Common myeloid progenitor, CD34-positive (primary cell): ENCODE measurements at regions not wholly inside any gene's neighbourhood (a gene's known extent, or its start where the extent isn't known, plus 50 kb on each side); places are given as distances from the start of the nearest gene placed in this dataset.
"Not testable (repeated sequence)": the region's sequence is repeated elsewhere in the genome, so short reads cannot be mapped to it uniquely, and the experiment has no call there.

Source experiments
- CTCF ChIA-PET: fragments of 350-600 bp; sonication (Branson Sonifier 250); formaldehyde crosslinking; loops from one replicate; lab custom pipeline; 2021; ENCODE audit warnings: antibody characterized with exemption; lab: Charles Lee
- POLR2A ChIA-PET: fragments of 350-600 bp; sonication (Branson Sonifier 250); formaldehyde crosslinking; loops from one replicate; lab custom pipeline; 2021; ENCODE audit warnings: antibody characterized with exemption; lab: Charles Lee
- DNase-seq, 3 donors: peaks; one replicate each; pipeline versions ENCODE4 v3.0.0 to v3.0.0-alpha.2; 2013
- H3K27ac ChIP-seq, 2 experiments: 1 replicate in 1 of 2; 2 replicates in 1 of 2; pipeline ENCODE4 v1.7.0; 2013; ENCODE audit warnings: inconsistent platforms in 2 of 2, low read length in 2 of 2, mild to moderate bottlenecking in 2 of 2, low read depth in 1 of 2, moderate library complexity in 1 of 2; ENCODE audit not compliant: severe bottlenecking in 2 of 2, insufficient read depth in 1 of 2, poor library complexity in 1 of 2
- H3K27me3 ChIP-seq, 5 experiments: replicated peaks in 2 of 5; 1 replicate in 3 of 5; 2 replicates in 2 of 5; pipeline versions ENCODE4 v1.6.1 to v1.7.0; 2013; ENCODE audit warnings: low read length in 4 of 5, mild to moderate bottlenecking in 2 of 5, moderate library complexity in 2 of 5, inconsistent platforms in 1 of 5; ENCODE audit not compliant: insufficient read depth in 5 of 5, control insufficient read depth in 4 of 5
- H3K36me3 ChIP-seq, 4 experiments: 1 replicate in 2 of 4; 2 replicates in 2 of 4; pipeline versions ENCODE4 v1.6.1 to v1.7.0; 2013; ENCODE audit warnings: low read length in 3 of 4, control low read depth in 1 of 4, mild to moderate bottlenecking in 1 of 4; ENCODE audit not compliant: control insufficient read depth in 4 of 4, insufficient read depth in 4 of 4
- H3K4me1 ChIP-seq, 4 experiments: 1 replicate in 3 of 4; 2 replicates in 1 of 4; pipeline versions ENCODE4 v1.6.1 to v1.7.1; 2013; ENCODE audit warnings: low read length in 3 of 4, mild to moderate bottlenecking in 3 of 4, control low read depth in 1 of 4, inconsistent platforms in 1 of 4, moderate library complexity in 1 of 4; ENCODE audit not compliant: control insufficient read depth in 4 of 4, insufficient read depth in 4 of 4; ENCODE audit errors: control extremely low read depth in 1 of 4
- H3K4me3 ChIP-seq, 7 experiments: 1 replicate in 4 of 7; 2 replicates in 3 of 7; pipeline versions ENCODE4 v1.5.1 to v1.7.0; 2013; ENCODE audit warnings: mild to moderate bottlenecking in 7 of 7, low read length in 6 of 7, moderate library complexity in 6 of 7, inconsistent platforms in 2 of 7, low read depth in 2 of 7, control low read depth in 1 of 7; ENCODE audit not compliant: insufficient read depth in 4 of 7, control insufficient read depth in 1 of 7; ENCODE audit errors: extremely low read depth in 1 of 7
- H3K9me3 ChIP-seq, 5 experiments: 1 replicate in 4 of 5; 2 replicates in 1 of 5; pipeline versions ENCODE4 v1.6.1 to v1.7.1; 2013; ENCODE audit warnings: low read length in 4 of 5, mild to moderate bottlenecking in 2 of 5, inconsistent platforms in 1 of 5, low read depth in 1 of 5, moderate library complexity in 1 of 5; ENCODE audit not compliant: control insufficient read depth in 4 of 5, insufficient read depth in 2 of 5; ENCODE audit errors: control extremely low read depth in 1 of 5
- WGBS: methylation state at CpG from one replicate; pipeline ENCODE4 v1.1.5; 2013; ENCODE audit not compliant: insufficient coverage; 5-methylcytosine and 5-hydroxymethylcytosine counted together

GRCh38 chr2:124995185-124995912 is 970.3 kb downstream of the CNTNAP5 start:
- no peaks in the 10 kb centered on the region for H3K36me3 ChIP-seq
- DNase-seq = no peak
- POLR2A ChIA-PET = no interaction called here

DNA sequence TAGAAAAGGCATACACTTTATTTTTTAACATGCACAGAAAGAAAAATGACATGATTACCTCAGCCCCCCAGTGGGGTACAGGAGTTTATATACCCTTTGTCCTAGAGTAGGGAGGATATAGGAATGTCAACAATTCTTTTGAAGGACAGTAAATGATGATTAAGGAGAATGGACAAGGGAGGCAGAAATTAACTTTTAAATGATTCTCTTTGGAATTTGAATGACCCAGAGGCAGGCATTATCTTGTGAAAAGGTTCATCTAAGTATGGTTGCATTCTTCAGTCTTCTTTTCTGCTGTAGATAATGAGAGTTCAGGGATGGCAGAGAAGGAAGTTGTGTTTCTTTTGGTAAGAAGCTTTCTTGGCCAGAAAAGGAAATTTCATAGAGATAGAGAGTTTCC is 971.3 kb downstream of the CNTNAP5 start:
- POLR2A ChIA-PET = no interaction called here

More at GRCh38 chr2:124995185-124995912, 970.3 kb downstream of the CNTNAP5 start:
- Histone ChIP-seq H3K27ac (no peak overlapping the region), H3K9me3 (no peaks in the 10 kb centered on the region), H3K4me1 (no peaks in the 10 kb centered on the region), H3K4me3 (no peak overlapping the region), H3K27me3 (no peaks in the 10 kb centered on the region)
- WGBS = 92% methylated on average over 5 of the region's 6 CpGs
- CTCF ChIA-PET = no interaction called here

DNA sequence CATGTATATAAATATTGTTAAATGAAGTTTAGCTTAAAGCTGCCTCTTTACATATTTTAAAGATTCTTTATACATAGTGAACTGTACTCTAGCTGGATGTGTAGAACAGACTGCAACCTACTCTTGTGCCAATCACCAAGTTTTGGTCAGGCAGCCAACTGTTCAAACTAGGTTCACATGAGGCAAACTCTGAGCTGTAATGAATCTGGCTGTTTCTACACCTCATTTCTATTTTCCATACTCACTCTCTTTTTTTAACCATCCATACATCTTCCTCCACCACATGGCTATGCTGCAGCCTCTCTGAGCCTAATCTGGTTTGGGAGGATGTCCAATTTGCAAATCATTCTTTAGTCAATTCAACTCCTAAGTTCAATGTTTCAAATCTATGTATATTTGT is 974.8 kb downstream of the CNTNAP5 start:
- H3K4me3 ChIP-seq = no peak overlapping the region
- DNase-seq = no peak
- ChIA-PET CTCF (no interaction called here), POLR2A (no interaction called here)
- H3K4me1 ChIP-seq = no peaks in the 10 kb centered on the region
- H3K27me3 ChIP-seq = no peaks in the 10 kb centered on the region
- H3K27ac ChIP-seq = no peak overlapping the region
- H3K36me3 ChIP-seq = no peaks in the 10 kb centered on the region
- no peaks in the 10 kb centered on the region for H3K9me3 ChIP-seq

More for the DNA sequence above, 971.3 kb downstream of the CNTNAP5 start:
- H3K36me3 ChIP-seq = no peaks in the 10 kb centered on the region
- no peak overlapping the region for H3K4me3 ChIP-seq
- no peaks in the 10 kb centered on the region for H3K4me1 ChIP-seq
- DNase-seq = no peak
- CTCF ChIA-PET = no interaction called here
- no peak overlapping the region for H3K27ac ChIP-seq
- no peaks in the 10 kb centered on the region for H3K27me3 ChIP-seq
- no peaks in the 10 kb centered on the region for H3K9me3 ChIP-seq

- WGBS = 96% methylated on average over 6 of the region's 7 CpGs
Measured at GRCh38 chr2:125004106-125004800, 979.2 kb downstream of the CNTNAP5 start.

DNA sequence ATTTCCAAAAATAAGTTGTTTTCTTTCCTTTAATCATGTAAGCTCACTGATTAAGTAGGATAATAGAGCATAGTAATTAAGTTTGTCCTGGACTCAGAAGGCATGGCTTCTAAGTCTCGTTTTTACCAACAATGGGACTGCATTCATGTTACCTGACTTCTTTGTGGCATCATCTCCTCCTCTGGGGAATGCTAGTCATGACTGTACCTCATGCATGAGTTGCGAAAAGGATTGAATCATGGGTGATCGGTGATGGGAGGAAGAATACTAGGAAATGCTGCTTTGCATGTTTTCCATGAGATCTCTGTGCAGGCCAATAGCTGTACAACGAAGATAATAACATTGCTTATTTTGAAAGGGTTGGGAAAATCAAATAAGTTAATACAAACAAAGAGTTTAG is 981.6 kb downstream of the CNTNAP5 start:
- CTCF ChIA-PET = no interaction called here
- H3K9me3 ChIP-seq = no peaks in the 10 kb centered on the region
- 100% methylated on average over 3 of the region's 4 CpGs for WGBS
- no peaks in the 10 kb centered on the region for H3K4me1 ChIP-seq
- no peak for DNase-seq
- no peaks in the 10 kb centered on the region for H3K27me3 ChIP-seq
- POLR2A ChIA-PET = no interaction called here
- no peak overlapping the region for H3K4me3 ChIP-seq
- no peak overlapping the region for H3K27ac ChIP-seq
- no peaks in the 10 kb centered on the region for H3K36me3 ChIP-seq

More at GRCh38 chr2:125004106-125004800, 979.2 kb downstream of the CNTNAP5 start:
- H3K4me1 ChIP-seq = no peaks in the 10 kb centered on the region
- no peaks in the 10 kb centered on the region for H3K9me3 ChIP-seq
- no peaks in the 10 kb centered on the region for H3K27me3 ChIP-seq
- DNase-seq = no peak
- H3K27ac ChIP-seq = no peak overlapping the region
- POLR2A ChIA-PET = no interaction called here
- CTCF ChIA-PET = no interaction called here
- no peaks in the 10 kb centered on the region for H3K36me3 ChIP-seq
- H3K4me3 ChIP-seq = no peak overlapping the region

DNA sequence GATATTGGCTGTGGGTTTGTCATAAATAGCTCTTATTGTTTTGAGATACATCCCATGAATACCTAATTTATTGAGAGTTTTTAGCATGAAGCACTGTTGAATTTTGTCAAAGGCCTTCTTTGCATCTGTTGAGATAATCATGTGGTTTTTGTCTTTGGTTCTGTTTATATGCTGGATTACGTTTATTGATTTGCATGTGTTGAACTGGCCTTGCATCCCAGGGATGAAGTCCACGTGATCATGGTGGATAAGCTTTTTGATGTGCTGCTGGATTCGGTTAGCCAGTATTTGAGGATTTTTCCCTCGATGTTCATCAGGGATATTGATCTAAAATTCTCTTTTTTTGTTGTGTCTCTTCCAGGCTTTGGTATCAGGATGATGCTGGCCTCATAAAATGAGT is 1003.6 kb downstream of the CNTNAP5 start:
- H3K4me1 ChIP-seq, DNase-seq, CTCF ChIA-PET, H3K4me3 ChIP-seq, H3K36me3 ChIP-seq, H3K27ac ChIP-seq, H3K27me3 ChIP-seq, POLR2A ChIA-PET, H3K9me3 ChIP-seq: not testable (repeated sequence)
- no CpG with 5 or more reads among the region's 4 CpGs for WGBS

DNA sequence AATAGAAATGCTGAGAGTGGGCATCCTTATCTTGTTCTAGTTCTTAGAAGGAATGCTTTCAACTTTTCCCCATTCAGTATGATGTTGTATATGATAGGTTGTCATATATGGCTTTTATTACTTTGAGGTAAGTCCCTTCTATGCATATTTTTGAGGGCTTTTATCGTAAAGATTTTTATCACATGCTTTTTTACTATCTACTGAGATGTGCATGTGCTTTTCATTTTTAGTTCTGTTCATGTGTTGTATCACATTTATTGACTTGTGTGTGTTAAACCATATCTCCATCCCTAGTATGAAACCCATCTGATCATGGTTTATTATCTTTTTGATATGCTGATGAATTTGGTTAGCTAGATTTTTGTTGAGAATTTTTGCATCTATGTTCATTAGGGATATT is 1008.8 kb downstream of the CNTNAP5 start:
- Histone ChIP-seq H3K4me3 (no peak overlapping the region), H3K4me1 (no peaks in the 10 kb centered on the region), H3K36me3 (no peaks in the 10 kb centered on the region), H3K27me3 (no peaks in the 10 kb centered on the region), H3K27ac (no peak overlapping the region), H3K9me3 (no peaks in the 10 kb centered on the region)
- no peak for DNase-seq
- WGBS = no CpG with 5 or more reads among the region's 1 CpG
- POLR2A ChIA-PET = no interaction called here
- CTCF ChIA-PET = no interaction called here
